Neural cell (in vitro differentiated cells): ENCODE measurements at regions not wholly inside any gene's neighbourhood (a gene's known extent, or its start where the extent isn't known, plus 50 kb on each side); places are given as distances from the start of the nearest gene placed in this dataset.

Experiments
- EP300 ChIP-seq: fragments of 450-650 bp; conservative IDR thresholded peaks from 2 replicates; pipeline ENCODE4 v1.6.1; 2014; ENCODE audit warnings: antibody characterized with exemption, mild to moderate bottlenecking, moderate library complexity; ENCODE audit not compliant: poor library complexity, severe bottlenecking
- EZH2 ChIP-seq: fragments of 200-600, 300-800 bp; shearing (Covaris generic), sonication (generic); IDR thresholded peaks from 2 replicates; pipeline ENCODE4 v1.6.1; 2014; ENCODE audit warnings: antibody characterized with exemption, low read length, borderline replicate concordance, mild to moderate bottlenecking; ENCODE audit not compliant: insufficient read depth, poor library complexity, severe bottlenecking
- POLR2AphosphoS5 ChIP-seq: IDR thresholded peaks from 2 replicates; pipeline ENCODE4 v1.6.1; 2012
- RAD21 ChIP-seq: fragments of 450-650 bp; conservative IDR thresholded peaks from 2 replicates; pipeline ENCODE4 v1.6.1; 2014; ENCODE audit warnings: antibody characterized with exemption, mild to moderate bottlenecking, moderate library complexity
- SMC3 ChIP-seq: fragments of 450-650 bp; conservative IDR thresholded peaks from 2 replicates; pipeline ENCODE4 v1.6.1; 2014; ENCODE audit warnings: antibody characterized with exemption, mild to moderate bottlenecking, moderate library complexity; ENCODE audit not compliant: poor library complexity
- TAF1 ChIP-seq: IDR thresholded peaks from 2 replicates; pipeline ENCODE4 v1.6.1; 2012; ENCODE audit warnings: low read depth
- TF ChIP-seq, protein P1 (sequence below): IDR thresholded peaks from 2 replicates; pipeline ENCODE4 v1.6.1; 2012; ENCODE audit warnings: borderline replicate concordance
- TF ChIP-seq, protein P2 (sequence below): fragments of 450-650 bp; IDR thresholded peaks from 2 replicates; pipeline ENCODE4 v1.5.1; 2014; ENCODE audit warnings: antibody characterized with exemption, mild to moderate bottlenecking, moderate library complexity; ENCODE audit not compliant: poor library complexity, severe bottlenecking

DNA sequence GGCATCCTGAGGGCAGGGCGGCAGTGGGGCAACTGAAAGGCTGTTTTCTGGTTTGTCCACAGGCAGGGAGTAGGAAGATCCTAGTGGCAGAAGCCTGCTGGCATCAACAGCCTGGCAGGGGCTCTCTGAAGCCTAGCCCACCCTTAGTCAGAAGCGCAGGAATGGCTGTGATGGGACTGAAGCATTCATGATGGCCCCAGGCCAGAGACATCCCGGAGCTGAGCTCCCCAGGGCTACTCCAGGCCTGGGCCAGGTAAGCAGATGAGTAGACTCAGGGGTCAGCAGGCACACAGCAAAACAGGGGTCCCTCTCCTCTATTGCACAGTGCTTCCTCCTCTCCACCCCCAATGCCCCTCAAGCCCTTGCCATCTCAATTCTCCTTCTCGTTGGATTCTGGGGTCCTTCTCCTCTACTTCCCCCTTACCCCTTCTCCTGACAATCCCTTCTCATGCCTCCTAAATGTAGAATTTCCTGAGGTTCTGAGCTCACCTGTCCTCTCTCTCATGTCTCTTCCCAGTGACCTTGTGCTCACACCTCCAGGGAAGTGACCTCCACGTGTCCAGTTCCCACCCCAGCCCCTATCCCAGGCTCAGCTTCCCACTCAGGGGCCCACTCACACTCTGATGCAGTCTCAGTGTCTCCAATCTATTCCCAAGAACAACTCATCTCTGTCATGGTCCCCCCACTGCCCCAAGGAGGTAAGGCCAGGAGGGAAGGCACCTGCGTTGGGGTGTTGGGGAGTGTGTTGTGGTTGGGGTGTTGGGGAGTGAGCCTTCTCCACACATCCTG lies 158.7 kb upstream of the ZNF507 start:
- no peak for TF ChIP-seq POLR2AphosphoS5
- TF ChIP-seq, protein P1, sequence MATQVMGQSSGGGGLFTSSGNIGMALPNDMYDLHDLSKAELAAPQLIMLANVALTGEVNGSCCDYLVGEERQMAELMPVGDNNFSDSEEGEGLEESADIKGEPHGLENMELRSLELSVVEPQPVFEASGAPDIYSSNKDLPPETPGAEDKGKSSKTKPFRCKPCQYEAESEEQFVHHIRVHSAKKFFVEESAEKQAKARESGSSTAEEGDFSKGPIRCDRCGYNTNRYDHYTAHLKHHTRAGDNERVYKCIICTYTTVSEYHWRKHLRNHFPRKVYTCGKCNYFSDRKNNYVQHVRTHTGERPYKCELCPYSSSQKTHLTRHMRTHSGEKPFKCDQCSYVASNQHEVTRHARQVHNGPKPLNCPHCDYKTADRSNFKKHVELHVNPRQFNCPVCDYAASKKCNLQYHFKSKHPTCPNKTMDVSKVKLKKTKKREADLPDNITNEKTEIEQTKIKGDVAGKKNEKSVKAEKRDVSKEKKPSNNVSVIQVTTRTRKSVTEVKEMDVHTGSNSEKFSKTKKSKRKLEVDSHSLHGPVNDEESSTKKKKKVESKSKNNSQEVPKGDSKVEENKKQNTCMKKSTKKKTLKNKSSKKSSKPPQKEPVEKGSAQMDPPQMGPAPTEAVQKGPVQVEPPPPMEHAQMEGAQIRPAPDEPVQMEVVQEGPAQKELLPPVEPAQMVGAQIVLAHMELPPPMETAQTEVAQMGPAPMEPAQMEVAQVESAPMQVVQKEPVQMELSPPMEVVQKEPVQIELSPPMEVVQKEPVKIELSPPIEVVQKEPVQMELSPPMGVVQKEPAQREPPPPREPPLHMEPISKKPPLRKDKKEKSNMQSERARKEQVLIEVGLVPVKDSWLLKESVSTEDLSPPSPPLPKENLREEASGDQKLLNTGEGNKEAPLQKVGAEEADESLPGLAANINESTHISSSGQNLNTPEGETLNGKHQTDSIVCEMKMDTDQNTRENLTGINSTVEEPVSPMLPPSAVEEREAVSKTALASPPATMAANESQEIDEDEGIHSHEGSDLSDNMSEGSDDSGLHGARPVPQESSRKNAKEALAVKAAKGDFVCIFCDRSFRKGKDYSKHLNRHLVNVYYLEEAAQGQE: no peak
- TF ChIP-seq, protein P2, sequence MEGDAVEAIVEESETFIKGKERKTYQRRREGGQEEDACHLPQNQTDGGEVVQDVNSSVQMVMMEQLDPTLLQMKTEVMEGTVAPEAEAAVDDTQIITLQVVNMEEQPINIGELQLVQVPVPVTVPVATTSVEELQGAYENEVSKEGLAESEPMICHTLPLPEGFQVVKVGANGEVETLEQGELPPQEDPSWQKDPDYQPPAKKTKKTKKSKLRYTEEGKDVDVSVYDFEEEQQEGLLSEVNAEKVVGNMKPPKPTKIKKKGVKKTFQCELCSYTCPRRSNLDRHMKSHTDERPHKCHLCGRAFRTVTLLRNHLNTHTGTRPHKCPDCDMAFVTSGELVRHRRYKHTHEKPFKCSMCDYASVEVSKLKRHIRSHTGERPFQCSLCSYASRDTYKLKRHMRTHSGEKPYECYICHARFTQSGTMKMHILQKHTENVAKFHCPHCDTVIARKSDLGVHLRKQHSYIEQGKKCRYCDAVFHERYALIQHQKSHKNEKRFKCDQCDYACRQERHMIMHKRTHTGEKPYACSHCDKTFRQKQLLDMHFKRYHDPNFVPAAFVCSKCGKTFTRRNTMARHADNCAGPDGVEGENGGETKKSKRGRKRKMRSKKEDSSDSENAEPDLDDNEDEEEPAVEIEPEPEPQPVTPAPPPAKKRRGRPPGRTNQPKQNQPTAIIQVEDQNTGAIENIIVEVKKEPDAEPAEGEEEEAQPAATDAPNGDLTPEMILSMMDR: no peak
- TF ChIP-seq EP300: no peak
- no peak for TF ChIP-seq SMC3
- no peak for TF ChIP-seq EZH2
- TF ChIP-seq RAD21: no peak
- TF ChIP-seq TAF1: no peak
